GM23338 (cell line): ENCODE measurements at regions not wholly inside any gene's neighbourhood (a gene's known extent, or its start where the extent isn't known, plus 50 kb on each side); places are given as distances from the start of the nearest gene placed in this dataset.

Experiments used
- ATAC-seq: fragments of 200-7000 bp; cut with Tn5 transposase; 3 replicates; pipeline ENCODE4 v1.9.1; 2020
- DNase-seq: peaks from one replicate; pipeline ENCODE4 v3.0.0-alpha.2; 2015; ENCODE audit warnings: low spot score
- H2AFZ ChIP-seq: fragments of 200-600 bp; sonication (generic); 2 replicates; pipeline ENCODE4 v1.8.0; 2016; ENCODE audit warnings: antibody characterized with exemption, mild to moderate bottlenecking, moderate library complexity
- H3F3A ChIP-seq: fragments of 200-600 bp; sonication (generic); replicated peaks from 2 replicates; pipeline ENCODE4 v1.8.0; 2017; ENCODE audit warnings: antibody characterized with exemption, mixed run types, low read depth
- H3K27ac ChIP-seq: fragments of 200-600 bp; sonication (generic); 2 replicates; pipeline ENCODE4 v1.6.1; 2016; ENCODE audit warnings: low read depth
- H3K27me3 ChIP-seq: fragments of 200-600 bp; sonication (generic); 2 replicates; pipeline ENCODE4 v1.8.0; 2016; ENCODE audit warnings: mild to moderate bottlenecking, mixed run types, moderate library complexity; ENCODE audit not compliant: insufficient read depth
- H3K36me3 ChIP-seq: fragments of 200-600 bp; sonication (generic); 2 replicates; pipeline ENCODE4 v1.8.0; 2016; ENCODE audit warnings: mild to moderate bottlenecking; ENCODE audit not compliant: insufficient read depth
- H3K4me1 ChIP-seq: fragments of 200-600 bp; sonication (generic); 2 replicates; pipeline ENCODE4 v1.8.0; 2016; ENCODE audit warnings: mild to moderate bottlenecking, moderate library complexity; ENCODE audit not compliant: insufficient read depth
- H3K4me2 ChIP-seq: fragments of 200-600 bp; sonication (generic); 2 replicates; pipeline ENCODE4 v1.7.1; 2017; ENCODE audit warnings: mixed run types
- H3K4me3 ChIP-seq: fragments of 200-600 bp; sonication (generic); 2 replicates; pipeline ENCODE4 v1.6.1; 2016; ENCODE audit warnings: mixed run types
- H3K79me2 ChIP-seq: fragments of 200-600 bp; sonication (generic); replicated peaks from 2 replicates; pipeline ENCODE4 v1.8.0; 2017; ENCODE audit warnings: mild to moderate bottlenecking; ENCODE audit not compliant: insufficient read depth
- H3K9me2 ChIP-seq: fragments of 200-600 bp; sonication (generic); 2 replicates; pipeline ENCODE4 v1.8.0; 2017; ENCODE audit not compliant: insufficient read depth
- H4K20me1 ChIP-seq: fragments of 200-600 bp; sonication (generic); replicated peaks from 2 replicates; pipeline ENCODE4 v1.8.0; 2017; ENCODE audit warnings: mild to moderate bottlenecking; ENCODE audit not compliant: insufficient read depth
- H3K27ac Mint-ChIP-seq: 2 replicates; pipeline ENCODE4 v1.8.0; 2020; ENCODE audit warnings: inconsistent platforms, mild to moderate bottlenecking, moderate library complexity, mixed read lengths
- H3K27me3 Mint-ChIP-seq: 3 replicates; pipeline ENCODE4 v1.8.0; 2022; ENCODE audit warnings: low read depth, mild to moderate bottlenecking, moderate library complexity, mixed read lengths, inconsistent platforms; ENCODE audit not compliant: insufficient read depth, poor library complexity
- H3K36me3 Mint-ChIP-seq: 3 replicates; pipeline ENCODE4 v1.8.0; 2021; ENCODE audit warnings: low read depth, mild to moderate bottlenecking, inconsistent platforms, moderate library complexity, mixed read lengths
- H3K4me1 Mint-ChIP-seq: 3 replicates; pipeline ENCODE4 v1.8.0; 2020; ENCODE audit warnings: mild to moderate bottlenecking, inconsistent platforms, mixed read lengths
- H3K4me3 Mint-ChIP-seq: 3 replicates; pipeline ENCODE4 v1.8.0; 2021; ENCODE audit warnings: moderate library complexity, mild to moderate bottlenecking, inconsistent platforms, mixed read lengths
- H3K9me3 Mint-ChIP-seq: 3 replicates; pipeline ENCODE4 v1.8.0; 2020; ENCODE audit warnings: moderate library complexity, mild to moderate bottlenecking, inconsistent platforms, mixed read lengths
- CREB1 ChIP-seq: fragments of 250-450 bp; sonication (Bioruptor Pico); IDR thresholded peaks from 2 replicates; pipeline ENCODE4 v1.5.0; 2020; ENCODE audit warnings: low read depth, mild to moderate bottlenecking, moderate library complexity
- CTCF ChIP-seq, 2 experiments: fragments of 200-600 bp in 1 of 2; sonication (generic) in 1 of 2; conservative IDR thresholded peaks; 2 replicates each; pipeline versions ENCODE4 v1.5.1 to v1.6.1; 2016 to 2017; ENCODE audit warnings: antibody characterized with exemption in 2 of 2, low read depth in 2 of 2, mild to moderate bottlenecking in 2 of 2, moderate library complexity in 1 of 2
- ETS1 ChIP-seq: IDR thresholded peaks from 2 replicates; pipeline ENCODE4 v1.6.1; 2016; ENCODE audit warnings: antibody characterized with exemption
- EZH2 ChIP-seq: fragments of 200-600 bp; sonication (generic); IDR thresholded peaks from one replicate; pipeline ENCODE4 v1.8.0; 2017; ENCODE audit warnings: antibody characterized with exemption, mild to moderate bottlenecking, low read depth; ENCODE audit not compliant: unreplicated experiment
- EZH2phosphoT487 ChIP-seq: fragments of 200-600 bp; sonication (generic); IDR thresholded peaks from one replicate; pipeline ENCODE4 v1.8.1; 2018; ENCODE audit warnings: antibody characterized with exemption; ENCODE audit not compliant: unreplicated experiment
- JUNB ChIP-seq: IDR thresholded peaks from one replicate; pipeline ENCODE4 v1.6.1; 2016; ENCODE audit warnings: antibody characterized with exemption; ENCODE audit not compliant: unreplicated experiment
- NANOG ChIP-seq: IDR thresholded peaks from 2 replicates; pipeline ENCODE4 v1.6.1; 2016; ENCODE audit warnings: antibody characterized with exemption, borderline replicate concordance
- POLR2AphosphoS5 ChIP-seq: IDR thresholded peaks from 2 replicates; pipeline ENCODE4 v1.6.1; 2016; ENCODE audit warnings: antibody characterized with exemption, low read depth
- REST ChIP-seq: IDR thresholded peaks from one replicate; pipeline ENCODE4 v1.6.1; 2018; ENCODE audit warnings: antibody characterized with exemption; ENCODE audit not compliant: unreplicated experiment
- STAT1 ChIP-seq: IDR thresholded peaks from one replicate; pipeline ENCODE4 v1.6.1; 2016; ENCODE audit warnings: antibody characterized with exemption; ENCODE audit not compliant: unreplicated experiment
- ZNF114 ChIP-seq: fragments of 250-450 bp; sonication (Bioruptor Pico); IDR thresholded peaks from 2 replicates; pipeline ENCODE4 v1.5.0; 2020; ENCODE audit warnings: mild to moderate bottlenecking, moderate library complexity
- ZNF331 ChIP-seq: fragments of 250-450 bp; sonication (Bioruptor Pico); IDR thresholded peaks from 2 replicates; pipeline ENCODE4 v1.5.0; 2020; ENCODE audit warnings: low read depth, mild to moderate bottlenecking, moderate library complexity
- ZNF462 ChIP-seq: fragments of 250-450 bp; sonication (Bioruptor Pico); IDR thresholded peaks from 2 replicates; pipeline ENCODE4 v1.5.0; 2020; ENCODE audit warnings: mild to moderate bottlenecking, moderate library complexity

GRCh38 chr5:86411596-86411995 lies 206.1 kb upstream of the COX7C start:
- H3K4me3 ChIP-seq: no peak overlapping the region
- H3K27ac Mint-ChIP-seq: no peak overlapping the region
- no peaks in the 10 kb centered on the region for H3K27me3 Mint-ChIP-seq
- no peak overlapping the region for H2AFZ ChIP-seq
- no peaks in the 10 kb centered on the region for H3K79me2 ChIP-seq
- no peaks in the 10 kb centered on the region for H3K36me3 ChIP-seq
- H4K20me1 ChIP-seq: no peaks in the 10 kb centered on the region
- H3K36me3 Mint-ChIP-seq: no peaks in the 10 kb centered on the region
- no peaks in the 10 kb centered on the region for H3K27me3 ChIP-seq
- TF ChIP-seq POLR2AphosphoS5: no peak
- TF ChIP-seq ZNF331 (CRISPR knock-in tag): no peak
- TF ChIP-seq STAT1: no peak
- TF ChIP-seq JUNB: no peak
- no peak for TF ChIP-seq ETS1
- no peak for TF ChIP-seq CREB1
- no peak for TF ChIP-seq ZNF462 (CRISPR knock-in tag)
- no peak for TF ChIP-seq EZH2
- TF ChIP-seq ZNF114 (CRISPR knock-in tag): no peak
- no peak for TF ChIP-seq REST
- no peak for TF ChIP-seq NANOG
- no peak for TF ChIP-seq CTCF (conservative IDR thresholded peaks at IDR 0.05; ENCODE audit: low read depth in 2 of 2)
- TF ChIP-seq EZH2phosphoT487: no peak
- H3K4me1 Mint-ChIP-seq: no peaks in the 10 kb centered on the region
- H3K4me1 ChIP-seq: no peaks in the 10 kb centered on the region
- no peak for ATAC-seq
- DNase-seq: no peak
- no peaks in the 10 kb centered on the region for H3F3A ChIP-seq
- no peak overlapping the region for H3K4me2 ChIP-seq
- no peak overlapping the region for H3K4me3 Mint-ChIP-seq
- H3K27ac ChIP-seq: no peak overlapping the region
- H3K9me3 Mint-ChIP-seq: no peaks in the 10 kb centered on the region
- H3K9me2 ChIP-seq: no peaks in the 10 kb centered on the region
